ENCODE measurements at regions not wholly inside any gene's neighbourhood (a gene's known extent, or its start where the extent isn't known, plus 50 kb on each side); places are given as distances from the start of the nearest gene placed in this dataset.

GRCh38 chr6:159430323-159430722 is 261.1 kb downstream of the FNDC1 start:
- DNase-seq (ENCODE audit: low read depth) = no peak
- TF ChIP-seq CTCF (conservative IDR thresholded peaks at IDR 0.05; ENCODE audit: low read depth, low read length) = no peak
- H3K4me3 ChIP-seq (ENCODE audit: low read length) = no peak overlapping the region

GRCh38 chr6:159429433-159429832 is 260.2 kb downstream of the FNDC1 start:
- TF ChIP-seq CTCF (conservative IDR thresholded peaks at IDR 0.05; ENCODE audit: low read depth, low read length) = no peak
- DNase-seq (ENCODE audit: low read depth) = no peak
- H3K4me3 ChIP-seq (ENCODE audit: low read length) = no peak overlapping the region

GRCh38 chr6:159427771-159428170 is 258.6 kb downstream of the FNDC1 start:
- no peak for DNase-seq (ENCODE audit: low read depth)
- H3K4me3 ChIP-seq (ENCODE audit: low read length) = no peak overlapping the region
- TF ChIP-seq CTCF (conservative IDR thresholded peaks at IDR 0.05; ENCODE audit: low read depth, low read length) = no peak

GRCh38 chr6:159427335-159427734 is 258.1 kb downstream of the FNDC1 start:
- no peak for DNase-seq (ENCODE audit: low read depth)
- H3K4me3 ChIP-seq (ENCODE audit: low read length) = no peak overlapping the region
- no peak for TF ChIP-seq CTCF (conservative IDR thresholded peaks at IDR 0.05; ENCODE audit: low read depth, low read length)

GRCh38 chr6:159425421-159425820 is 256.2 kb downstream of the FNDC1 start:
- no peak for TF ChIP-seq CTCF (conservative IDR thresholded peaks at IDR 0.05; ENCODE audit: low read depth, low read length)
- no peak for DNase-seq (ENCODE audit: low read depth)
- no peak overlapping the region for H3K4me3 ChIP-seq (ENCODE audit: low read length)

- no peak overlapping the region for H3K4me3 ChIP-seq (ENCODE audit: low read length)
- peak; percentile 48 for DNase-seq (ENCODE audit: low read depth)
- TF ChIP-seq CTCF (conservative IDR thresholded peaks at IDR 0.05; ENCODE audit: low read depth, low read length) = no peak
Observed at GRCh38 chr6:159422041-159422984, 253.1 kb downstream of the FNDC1 start.

GRCh38 chr6:159421586-159421985 is 252.4 kb downstream of the FNDC1 start:
- TF ChIP-seq CTCF (conservative IDR thresholded peaks at IDR 0.05; ENCODE audit: low read depth, low read length) = no peak
- DNase-seq (ENCODE audit: low read depth) = no peak
- H3K4me3 ChIP-seq (ENCODE audit: low read length) = no peak overlapping the region

All from retinal pigment epithelial cell (primary cell).